Thymus (tissue), 11 donors: ENCODE measurements at regions not wholly inside any gene's neighbourhood (a gene's known extent, or its start where the extent isn't known, plus 50 kb on each side); places are given as distances from the start of the nearest gene placed in this dataset.
"Not testable (repeated sequence)": the region's sequence is repeated elsewhere in the genome, so short reads cannot be mapped to it uniquely, and the experiment has no call there.

Source experiments
- DNase-seq, 9 donors: peaks; one replicate each; pipeline ENCODE4 v3.0.0-alpha.2; 2013; ENCODE audit warnings: low spot score in 9 of 9, low read depth in 6 of 9, missing footprints in 1 of 9
- H3K27ac ChIP-seq, 2 donors: one replicate each; pipeline ENCODE4 v1.5.1; 2013; ENCODE audit warnings: control low read depth in 1 of 2, low read depth in 1 of 2, low read length in 1 of 2, mild to moderate bottlenecking in 1 of 2, moderate library complexity in 1 of 2
- H3K27me3 ChIP-seq, 2 donors: one replicate each; pipeline ENCODE4 v1.5.1; 2013; ENCODE audit warnings: low read length in 1 of 2; ENCODE audit not compliant: control insufficient read depth in 2 of 2, insufficient read depth in 1 of 2
- H3K36me3 ChIP-seq, 2 donors: one replicate each; pipeline ENCODE4 v1.5.1; 2013; ENCODE audit warnings: low read length in 1 of 2, mild to moderate bottlenecking in 1 of 2, moderate library complexity in 1 of 2; ENCODE audit not compliant: control insufficient read depth in 2 of 2, insufficient read depth in 2 of 2
- H3K4me1 ChIP-seq, 2 donors: one replicate each; pipeline ENCODE4 v1.5.1; 2013; ENCODE audit warnings: low read length in 2 of 2; ENCODE audit not compliant: control insufficient read depth in 2 of 2, insufficient read depth in 2 of 2
- H3K4me3 ChIP-seq, 2 donors: one replicate each; pipeline ENCODE4 v1.5.1; 2013; ENCODE audit warnings: low read length in 2 of 2, control low read depth in 1 of 2, mild to moderate bottlenecking in 1 of 2
- H3K9me3 ChIP-seq, 2 donors: one replicate each; pipeline ENCODE4 v1.5.1; 2013; ENCODE audit warnings: low read length in 1 of 2, mild to moderate bottlenecking in 1 of 2; ENCODE audit not compliant: control insufficient read depth in 2 of 2, insufficient read depth in 1 of 2
- WGBS: extraction: QIAGEN DNeasy Blood & Tissue Kit; methylation state at CpG from one replicate; pipeline ENCODE4 v1.1.7; 2013; 5-methylcytosine and 5-hydroxymethylcytosine counted together
- donor health status: healthy.

GRCh38 chr18:33830213-33830612 is 252.2 kb downstream of the ASXL3 start:
- 96% methylated on average over 1 of the region's 1 CpG for WGBS
- no peak for DNase-seq
- Histone ChIP-seq H3K4me1 (no peaks in the 10 kb centered on the region), H3K36me3 (no peaks in the 10 kb centered on the region), H3K27ac (no peak overlapping the region), H3K27me3 (no peaks in the 10 kb centered on the region), H3K9me3 (no peaks in the 10 kb centered on the region), H3K4me3 (no peak overlapping the region)

GRCh38 chr18:33828949-33829348 is 250.9 kb downstream of the ASXL3 start:
- no peak for DNase-seq
- Histone ChIP-seq H3K9me3 (no peaks in the 10 kb centered on the region), H3K27ac (no peak overlapping the region), H3K4me3 (no peak overlapping the region), H3K4me1 (no peaks in the 10 kb centered on the region), H3K36me3 (no peaks in the 10 kb centered on the region), H3K27me3 (no peaks in the 10 kb centered on the region)
- 85% methylated on average over 2 of the region's 2 CpGs for WGBS

- no peak overlapping the region for H3K4me3 ChIP-seq
- no peak for DNase-seq
These were observed 248.1 kb downstream of the ASXL3 start for GRCh38 chr18:33826151-33826550.

GRCh38 chr18:33821503-33821902 is 243.5 kb downstream of the ASXL3 start:
- Histone ChIP-seq H3K4me3 (no peak overlapping the region), H3K27ac (no peak overlapping the region), H3K4me1 (no peaks in the 10 kb centered on the region), H3K36me3 (no peaks in the 10 kb centered on the region), H3K9me3 (no peaks in the 10 kb centered on the region), H3K27me3 (peaks cover 0 to 3% of the 10 kb centered on the region in 2 donors)
- WGBS: 97% methylated on average over 1 of the region's 1 CpG
- no peak for DNase-seq

More at GRCh38 chr18:33826151-33826550, 248.1 kb downstream of the ASXL3 start:
- WGBS: 79% methylated on average over 4 of the region's 4 CpGs
- Histone ChIP-seq H3K27me3 (no peaks in the 10 kb centered on the region), H3K27ac (no peak overlapping the region), H3K36me3 (no peaks in the 10 kb centered on the region), H3K4me1 (no peaks in the 10 kb centered on the region), H3K9me3 (no peaks in the 10 kb centered on the region)

GRCh38 chr18:33820517-33821371 is 242.7 kb downstream of the ASXL3 start:
- Histone ChIP-seq H3K36me3 (no peaks in the 10 kb centered on the region), H3K4me3 (no peak overlapping the region), H3K9me3 (no peaks in the 10 kb centered on the region), H3K27me3 (peaks cover 0 to 3% of the 10 kb centered on the region in 2 donors), H3K27ac (no peak overlapping the region), H3K4me1 (no peaks in the 10 kb centered on the region)
- DNase-seq: no peak
- WGBS: 68% methylated on average over 39 of the region's 39 CpGs

GRCh38 chr18:33819692-33820343 is 241.8 kb downstream of the ASXL3 start:
- H3K9me3 ChIP-seq, DNase-seq, H3K36me3 ChIP-seq, H3K4me1 ChIP-seq, H3K4me3 ChIP-seq, H3K27ac ChIP-seq, H3K27me3 ChIP-seq: not testable (repeated sequence)
- WGBS: 85% methylated on average over 22 of the region's 32 CpGs

- no peak overlapping the region for H3K4me3 ChIP-seq
- no peaks in the 10 kb centered on the region for H3K36me3 ChIP-seq
- 98% methylated on average over 1 of the region's 1 CpG for WGBS
- H3K27ac ChIP-seq: no peak overlapping the region
- H3K9me3 ChIP-seq: no peaks in the 10 kb centered on the region
- H3K27me3 ChIP-seq: peaks cover 0 to 3% of the 10 kb centered on the region in 2 donors
- no peaks in the 10 kb centered on the region for H3K4me1 ChIP-seq
- no peak for DNase-seq
These were observed 240.1 kb downstream of the ASXL3 start for GRCh38 chr18:33818145-33818544.

- H3K36me3 ChIP-seq: no peaks in the 10 kb centered on the region
- no peaks in the 10 kb centered on the region for H3K4me1 ChIP-seq
- no peaks in the 10 kb centered on the region for H3K9me3 ChIP-seq
- peaks cover 0 to 3% of the 10 kb centered on the region in 2 donors for H3K27me3 ChIP-seq
- H3K27ac ChIP-seq: no peak overlapping the region
- no peak overlapping the region for H3K4me3 ChIP-seq
- WGBS: 81% methylated on average over 1 of the region's 1 CpG
- no peak for DNase-seq
These were observed 239.1 kb downstream of the ASXL3 start for GRCh38 chr18:33817096-33817495.

GRCh38 chr18:33814546-33814945 is 236.5 kb downstream of the ASXL3 start:
- no peak overlapping the region for H3K27ac ChIP-seq
- H3K4me3 ChIP-seq: no peak overlapping the region
- no peaks in the 10 kb centered on the region for H3K9me3 ChIP-seq
- H3K4me1 ChIP-seq: no peaks in the 10 kb centered on the region
- no peaks in the 10 kb centered on the region for H3K27me3 ChIP-seq
- H3K36me3 ChIP-seq: no peaks in the 10 kb centered on the region
- DNase-seq: no peak
